NCI-H1048 (cell line): ENCODE measurements at regions not wholly inside any gene's neighbourhood (a gene's known extent, or its start where the extent isn't known, plus 50 kb on each side); places are given as distances from the start of the nearest gene placed in this dataset.
"Not testable (repeated sequence)": the region's sequence is repeated elsewhere in the genome, so short reads cannot be mapped to it uniquely, and the experiment has no call there.

Experiments
- DNase-seq: peaks from one replicate; lab custom pipeline; 2025; lab: John Stamatoyannopoulos, UW

GRCh38 chr6:16949716-16950115 lies 152.1 kb upstream of the STMND1 start:
- no peak for DNase-seq

GRCh38 chr6:16948396-16948795 lies 153.5 kb upstream of the STMND1 start:
- no peak for DNase-seq

- DNase-seq, result no peak
Measured at GRCh38 chr6:16947375-16948015, 154.4 kb upstream of the STMND1 start.

GRCh38 chr6:16944596-16944995 lies 157.3 kb upstream of the STMND1 start:
- no peak for DNase-seq

GRCh38 chr6:16939839-16940238 lies 162.0 kb upstream of the STMND1 start:
- DNase-seq, result no peak

GRCh38 chr6:16939351-16939750 lies 162.5 kb upstream of the STMND1 start:
- no peak for DNase-seq

GRCh38 chr6:16936893-16937292 lies 165.0 kb upstream of the STMND1 start:
- no peak for DNase-seq

GRCh38 chr6:16933961-16934360 lies 167.9 kb upstream of the STMND1 start:
- no peak for DNase-seq

- DNase-seq, result no peak
Measured at GRCh38 chr6:16933532-16933931, 168.3 kb upstream of the STMND1 start.

GRCh38 chr6:16932920-16933319 lies 168.9 kb upstream of the STMND1 start:
- DNase-seq, result no peak

- not testable (repeated sequence) for DNase-seq
Measured at GRCh38 chr6:16931079-16931478, 169.8 kb upstream of the ATXN1 start.

GRCh38 chr6:16930432-16930831 lies 169.2 kb upstream of the ATXN1 start:
- no peak for DNase-seq

GRCh38 chr6:16929809-16930208 lies 168.5 kb upstream of the ATXN1 start:
- no peak for DNase-seq

- no peak for DNase-seq
Measured at GRCh38 chr6:16928387-16928786, 167.1 kb upstream of the ATXN1 start.

GRCh38 chr6:16927205-16927604 lies 165.9 kb upstream of the ATXN1 start:
- DNase-seq, result no peak

GRCh38 chr6:16925461-16925860 lies 164.2 kb upstream of the ATXN1 start:
- no peak for DNase-seq

- DNase-seq, result no peak
Measured at GRCh38 chr6:16922282-16922681, 161.0 kb upstream of the ATXN1 start.

- DNase-seq, result no peak
Measured at GRCh38 chr6:16921399-16922110, 160.3 kb upstream of the ATXN1 start.

GRCh38 chr6:16918586-16918985 lies 157.3 kb upstream of the ATXN1 start:
- DNase-seq, result no peak

GRCh38 chr6:16914184-16914583 lies 152.9 kb upstream of the ATXN1 start:
- DNase-seq, result no peak

GRCh38 chr6:16912756-16913155 lies 151.5 kb upstream of the ATXN1 start:
- no peak for DNase-seq

- no peak for DNase-seq
Measured at GRCh38 chr6:16911088-16911487, 149.8 kb upstream of the ATXN1 start.

GRCh38 chr6:16909658-16910360 lies 148.5 kb upstream of the ATXN1 start:
- no peak for DNase-seq
